Spleen (tissue), 11 donors: ENCODE measurements at regions not wholly inside any gene's neighbourhood (a gene's known extent, or its start where the extent isn't known, plus 50 kb on each side); places are given as distances from the start of the nearest gene placed in this dataset.

Experiments
- DNase-seq: peaks from one replicate; pipeline ENCODE4 v3.0.0-alpha.2; 2020
- H3K27ac ChIP-seq, 8 donors: fragments of 200-600 bp; sonication (generic) in 7 of 8; 1 replicate in 4 of 8; 2 replicates in 4 of 8; pipeline versions ENCODE4 v1.5.0 to v1.8.0; 2016 to 2021; ENCODE audit warnings: inconsistent platforms in 4 of 8, mild to moderate bottlenecking in 4 of 8, moderate library complexity in 1 of 8
- H3K27me3 ChIP-seq, 7 donors: fragments of 200-600 bp; sonication (generic) in 6 of 7; replicated peaks in 1 of 7; 1 replicate in 4 of 7; 2 replicates in 3 of 7; pipeline versions ENCODE4 v1.5.0 to v1.8.0; 2016 to 2021; ENCODE audit warnings: inconsistent platforms in 3 of 7, mild to moderate bottlenecking in 1 of 7
- H3K36me3 ChIP-seq, 6 donors: fragments of 200-600 bp; sonication (generic) in 5 of 6; 1 replicate in 4 of 6; 2 replicates in 2 of 6; pipeline versions ENCODE4 v1.5.0 to v1.8.0; 2016 to 2021; ENCODE audit warnings: inconsistent platforms in 2 of 6
- H3K4me1 ChIP-seq, 6 donors: fragments of 200-600 bp; sonication (generic) in 5 of 6; 1 replicate in 3 of 6; 2 replicates in 3 of 6; pipeline versions ENCODE4 v1.5.0 to v1.8.0; 2016 to 2021; ENCODE audit warnings: inconsistent platforms in 3 of 6
- H3K4me3 ChIP-seq, 8 donors: fragments of 200-600 bp; sonication (generic) in 7 of 8; 1 replicate in 4 of 8; 2 replicates in 4 of 8; pipeline versions ENCODE4 v1.5.0 to v1.8.0; 2016 to 2021; ENCODE audit warnings: inconsistent platforms in 4 of 8, mild to moderate bottlenecking in 4 of 8, moderate library complexity in 2 of 8
- H3K9me3 ChIP-seq, 8 donors: fragments of 200-600 bp; sonication (generic) in 7 of 8; 1 replicate in 4 of 8; 2 replicates in 4 of 8; pipeline versions ENCODE4 v1.5.0 to v1.8.0; 2016 to 2021; ENCODE audit warnings: inconsistent platforms in 4 of 8
- CTCF ChIP-seq, 11 experiments: fragments of 200-600 bp in 7 of 11; fragments of 450-650 bp in 4 of 11; sonication (generic) in 4 of 11; IDR thresholded peaks in 8 of 11; conservative IDR thresholded peaks in 3 of 11; 1 replicate in 7 of 11; 2 replicates in 4 of 11; pipeline versions ENCODE4 v1.4.0 to v1.8.0; 2016 to 2021; ENCODE audit warnings: antibody characterized with exemption in 11 of 11, inconsistent platforms in 4 of 11, mild to moderate bottlenecking in 1 of 11
- POLR2A ChIP-seq, 3 donors: fragments of 450-650 bp; IDR thresholded peaks; one replicate each; pipeline ENCODE4 v1.5.1; 2017; ENCODE audit warnings: antibody characterized with exemption in 3 of 3, mild to moderate bottlenecking in 1 of 3
- POLR2AphosphoS5 ChIP-seq, 3 donors: sonication (generic); formaldehyde crosslinking; IDR thresholded peaks; one replicate each; pipeline ENCODE4 v1.5.1; 2017; ENCODE audit warnings: antibody characterized with exemption in 3 of 3
- WGBS, 5 donors: extraction: QIAGEN DNeasy Blood & Tissue Kit in 3 of 5; methylation state at CpG; one replicate each; pipeline versions ENCODE4 v1.1.5 to v1.1.7; 2013 to 2018; 5-methylcytosine and 5-hydroxymethylcytosine counted together
- intact Hi-C: fragments of 100-400 bp; cut with DNase I; formaldehyde crosslinking; loops from one replicate; pipeline ENCODE4 v1.15.0; 2023; ENCODE audit warnings: low total_unique reads
- donor health status: healthy with polysubstance abuse.
- donor health status: DM: no; HTN: no; CAD: no; lungs with moderate emphysema.
- donor health status: DM: no; HTN: no; CAD: no.
- donor health status: Bipolar disorder and iron deficiency.
- donor health status: healthy.
- donor health status: DM: no; HTN: no; CAD: no.
- donor health status: DM: yes; HTN: yes; CAD: no.

DNA sequence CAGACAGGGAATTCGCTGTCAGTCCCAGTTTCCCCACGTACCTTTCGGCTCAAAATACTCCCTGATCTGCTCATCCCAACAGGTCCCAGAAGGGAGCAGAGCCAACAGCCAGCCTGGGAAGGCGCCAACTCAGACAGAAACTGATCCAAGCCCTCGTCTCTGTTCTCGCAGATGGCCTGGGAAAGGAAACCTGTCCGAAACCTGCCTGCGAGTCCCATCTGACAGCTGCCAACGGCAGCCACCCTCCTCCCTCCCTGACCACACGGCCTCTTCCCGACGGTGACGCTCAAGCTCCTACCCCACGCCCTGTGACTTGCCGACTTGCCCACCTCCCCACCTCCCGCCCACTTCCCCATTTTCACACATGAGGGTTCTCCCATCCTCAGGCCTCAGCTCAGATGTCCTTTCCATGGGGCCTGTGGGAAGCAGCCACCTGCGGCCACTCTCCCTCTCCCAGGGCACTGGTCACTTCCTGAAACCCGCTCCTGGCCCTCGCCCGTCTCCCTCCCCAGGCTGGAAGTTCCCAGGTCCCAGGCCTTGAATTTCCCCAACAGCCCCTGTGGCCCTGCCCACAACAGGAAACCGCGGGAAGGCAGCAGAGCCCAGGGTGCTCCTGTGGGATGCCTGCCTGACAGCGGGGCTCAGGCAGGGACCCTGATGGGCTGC, 60.9 kb upstream of the FBRSL1 start:
- Histone ChIP-seq H3K9me3 (peaks cover 0 to 8% (median 0%) of the 10 kb centered on the region in 8 donors), H3K27ac (peak overlapping the region in 1 of 8 donors; percentile 30), H3K36me3 (no peaks in the 10 kb centered on the region), H3K27me3 (peaks cover 0 to 26% (median 0%) of the 10 kb centered on the region in 7 donors), H3K4me3 (no peak overlapping the region), H3K4me1 (peaks cover 19 to 62% (median 42%) of the 10 kb centered on the region in 6 donors)
- WGBS, 5 donors, result 18 to 27% (median 22%) methylated on average over 21 to 23 of the region's 23 CpGs
- intact Hi-C loops, result no loop called here
- no peak for DNase-seq
- TF ChIP-seq POLR2A (IDR thresholded peaks at IDR 0.05) (no peak), POLR2AphosphoS5 (IDR thresholded peaks at IDR 0.05) (peak in 2 of 3 donors; percentile 28 to 51)

DNA sequence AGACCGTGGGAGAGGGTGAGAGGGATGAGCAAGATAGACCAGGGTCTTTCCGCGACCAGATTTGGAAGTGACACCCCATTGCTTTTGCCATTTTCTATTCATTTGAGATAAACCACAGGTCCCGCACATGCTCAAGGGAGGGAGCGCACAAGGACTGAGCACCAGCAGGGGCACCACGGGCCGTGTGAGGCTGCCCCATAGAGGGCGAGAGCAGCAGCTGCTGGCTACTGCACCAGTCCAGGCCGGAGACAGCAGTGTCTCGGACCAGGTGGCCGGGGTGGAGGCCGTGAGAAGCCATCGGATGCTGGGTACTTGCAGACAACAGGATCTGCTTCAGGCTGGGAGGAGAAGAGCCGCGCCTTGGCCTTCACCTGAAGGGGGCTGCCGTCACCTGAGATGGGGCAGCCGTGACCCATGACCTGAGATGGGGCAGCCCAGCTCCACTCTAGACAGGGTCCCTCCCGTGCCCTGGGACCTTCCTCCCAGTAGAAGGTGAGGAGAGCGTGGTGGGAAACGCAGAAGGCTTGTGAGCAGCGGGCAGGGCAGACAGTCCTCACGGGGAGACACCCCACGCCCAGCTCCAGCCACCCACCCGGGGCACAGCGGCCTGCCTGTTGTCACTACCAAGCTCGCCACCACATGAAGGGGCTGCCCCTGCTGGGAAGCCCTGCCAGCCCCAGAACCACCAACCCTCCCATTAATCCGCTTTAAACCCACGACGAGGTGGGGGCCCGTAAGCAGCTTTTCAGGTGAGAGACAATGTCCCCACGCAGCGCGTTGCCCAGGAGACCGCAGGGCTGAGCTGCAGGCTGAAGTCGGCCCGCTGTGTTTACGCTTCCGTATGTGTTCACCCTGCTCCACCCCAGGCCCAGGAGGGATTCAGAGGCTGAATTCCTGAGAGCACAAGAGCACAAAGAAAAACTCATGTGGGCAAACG, 61.7 kb upstream of the FBRSL1 start:
- Histone ChIP-seq H3K27me3 (peaks cover 0 to 27% (median 0%) of the 10 kb centered on the region in 7 donors), H3K9me3 (peaks cover 0 to 8% (median 0%) of the 10 kb centered on the region in 8 donors), H3K4me1 (peaks cover 19 to 60% (median 37%) of the 10 kb centered on the region in 6 donors), H3K27ac (peak overlapping the region in 1 of 8 donors; percentile 30), H3K36me3 (no peaks in the 10 kb centered on the region), H3K4me3 (no peak overlapping the region)
- TF ChIP-seq POLR2A (IDR thresholded peaks at IDR 0.05), result no peak
- DNase-seq, result no peak
- WGBS, 5 donors, result 67 to 84% (median 72%) methylated on average over 15 to 39 of the region's 39 CpGs
- intact Hi-C loops, result no loop called here

- intact Hi-C loops, result no loop called here
- Histone ChIP-seq H3K27me3 (peaks cover 0 to 29% (median 0%) of the 10 kb centered on the region in 7 donors), H3K27ac (no peak overlapping the region), H3K36me3 (no peaks in the 10 kb centered on the region), H3K4me3 (no peak overlapping the region), H3K4me1 (peaks cover 19 to 52% (median 32%) of the 10 kb centered on the region in 6 donors), H3K9me3 (peaks cover 0 to 10% (median 0%) of the 10 kb centered on the region in 8 donors)
- WGBS, 5 donors, result 56 to 82% (median 67%) methylated on average over 7 to 20 of the region's 20 CpGs
- TF ChIP-seq POLR2A (IDR thresholded peaks at IDR 0.05) (no peak), CTCF (IDR thresholded peaks at IDR 0.05 in 8 of 11, conservative IDR thresholded peaks at IDR 0.05 in 3 of 11) (no peak), POLR2AphosphoS5 (IDR thresholded peaks at IDR 0.05) (no peak)
- DNase-seq, result no peak
Measured at GRCh38 chr12:132427174-132427768, 62.7 kb upstream of the FBRSL1 start.

DNA sequence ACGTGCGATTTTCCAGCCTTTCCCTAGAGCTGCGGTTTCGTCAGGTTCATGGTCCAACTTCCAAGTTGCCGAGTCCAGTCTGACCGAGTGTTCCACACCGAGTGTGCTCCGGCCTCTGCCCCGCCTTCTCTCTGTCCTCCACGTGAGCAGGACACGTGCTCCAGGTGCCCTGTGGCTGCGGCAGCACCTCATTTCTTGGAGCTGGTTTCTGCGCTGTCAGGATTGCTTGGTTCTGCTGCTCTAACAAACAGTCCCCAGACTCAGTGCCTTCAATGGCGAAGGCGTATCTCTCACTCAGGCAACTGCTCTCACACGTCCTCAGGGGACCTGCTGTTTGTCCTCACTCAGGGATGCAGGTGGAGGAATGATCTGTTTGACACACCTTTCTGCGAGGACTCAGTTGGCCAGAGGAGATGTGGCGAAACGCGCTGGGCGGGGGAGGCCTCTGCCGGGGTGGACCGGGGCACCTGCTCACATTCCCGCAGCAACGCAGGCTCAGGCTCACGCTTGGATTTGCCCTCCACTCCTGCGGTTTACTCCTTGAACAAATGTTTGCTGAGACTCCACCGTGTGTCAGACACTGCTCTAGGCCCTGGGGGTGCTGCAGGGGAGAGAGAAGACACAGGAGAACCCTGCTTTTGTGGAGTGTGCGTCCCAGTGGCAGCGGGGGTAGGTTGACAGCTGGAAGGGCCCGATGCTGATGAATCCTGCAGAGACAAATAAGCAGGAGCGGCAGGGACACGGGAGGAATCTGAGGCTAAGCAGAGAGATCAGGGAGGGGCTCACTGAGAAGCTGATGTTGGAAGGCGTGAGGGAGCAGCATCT, 63.4 kb upstream of the FBRSL1 start:
- 86 to 93% (median 90%) methylated on average over 34 of the region's 34 CpGs for WGBS, 5 donors
- Histone ChIP-seq H3K27ac (no peak overlapping the region), H3K4me1 (peaks cover 19 to 50% (median 31%) of the 10 kb centered on the region in 6 donors), H3K27me3 (peaks cover 0 to 29% (median 0%) of the 10 kb centered on the region in 7 donors), H3K4me3 (no peak overlapping the region), H3K9me3 (peaks cover 0 to 10% (median 0%) of the 10 kb centered on the region in 8 donors), H3K36me3 (no peaks in the 10 kb centered on the region)
- TF ChIP-seq CTCF (IDR thresholded peaks at IDR 0.05 in 8 of 11, conservative IDR thresholded peaks at IDR 0.05 in 3 of 11) (no peak), POLR2A (IDR thresholded peaks at IDR 0.05) (no peak), POLR2AphosphoS5 (IDR thresholded peaks at IDR 0.05) (no peak)
- DNase-seq, result no peak
- intact Hi-C loops, result no loop called here
